IMR-90 (cell line): ENCODE measurements at regions not wholly inside any gene's neighbourhood (a gene's known extent, or its start where the extent isn't known, plus 50 kb on each side); places are given as distances from the start of the nearest gene placed in this dataset.

Experiments used
- ATAC-seq: fragments of 200-7000 bp; cut with Tn5 transposase; 2 replicates; pipeline ENCODE4 v1.9.1; 2020; ENCODE audit warnings: low read depth, mild to moderate bottlenecking, moderate library complexity
- BruUV-seq: library from RNA; stranded (reverse); fragments of 400-500 nt; replicated peaks from 2 replicates; lab custom pipeline; 2021; lab: Mats Ljungman, UMichigan
- CTCF ChIA-PET: fragments of 300-600 bp; formaldehyde crosslinking; extraction: SDS; loops from one replicate; lab custom pipeline; 2021; ENCODE audit warnings: antibody characterized with exemption; lab: Yijun Ruan, JAX
- POLR2A ChIA-PET: fragments of 300-600 bp; sonication (Branson Sonifier 250); formaldehyde crosslinking; loops from one replicate; lab custom pipeline; 2022; ENCODE audit warnings: antibody characterized with exemption; ENCODE audit not compliant: unreplicated experiment; lab: Charles Lee
- DNase-seq: peaks from one replicate; pipeline ENCODE4 v3.0.0; 2013
- H2AFZ ChIP-seq: replicated peaks from 2 replicates; pipeline ENCODE3; 2013; ENCODE audit warnings: low read length, mild to moderate bottlenecking; ENCODE audit not compliant: poor library complexity
- H2AK5ac ChIP-seq: 2 replicates; pipeline ENCODE4 v1.6.1; 2013; ENCODE audit warnings: low read depth, low read length, inconsistent platforms
- H2AK9ac ChIP-seq: replicated peaks from 2 replicates; pipeline ENCODE3; 2013; ENCODE audit warnings: mild to moderate bottlenecking, low read depth, low read length, moderate library complexity; ENCODE audit not compliant: poor library complexity
- H2BK120ac ChIP-seq: 2 replicates; pipeline ENCODE4 v1.6.1; 2013; ENCODE audit warnings: low read depth, low read length, inconsistent platforms
- H2BK15ac ChIP-seq: 3 replicates; pipeline ENCODE4 v1.6.1; 2013; ENCODE audit warnings: low read depth, low read length, inconsistent platforms
- H2BK20ac ChIP-seq: 2 replicates; pipeline ENCODE4 v1.6.1; 2013; ENCODE audit warnings: low read depth, mild to moderate bottlenecking, inconsistent platforms, low read length, moderate library complexity
- H2BK5ac ChIP-seq: 2 replicates; pipeline ENCODE4 v1.6.1; 2013; ENCODE audit warnings: mild to moderate bottlenecking, low read depth, low read length, inconsistent platforms; ENCODE audit not compliant: poor library complexity, severe bottlenecking
- H3K14ac ChIP-seq: replicated peaks from 2 replicates; pipeline ENCODE4 v1.6.1; 2013; ENCODE audit warnings: low read depth, low read length, inconsistent platforms
- H3K18ac ChIP-seq: 2 replicates; pipeline ENCODE4 v1.6.1; 2013; ENCODE audit warnings: low read depth, low read length, control low read depth
- H3K23ac ChIP-seq: 2 replicates; pipeline ENCODE4 v1.6.1; 2013; ENCODE audit warnings: low read depth, low read length, inconsistent platforms
- H3K27ac ChIP-seq: 2 replicates; pipeline ENCODE4 v1.5.1; 2013; ENCODE audit warnings: mild to moderate bottlenecking, control low read depth, low read length; ENCODE audit not compliant: insufficient read depth
- H3K27me3 ChIP-seq: 2 replicates; pipeline ENCODE4 v1.6.1; 2013; ENCODE audit warnings: low read length; ENCODE audit not compliant: control insufficient read depth, insufficient read depth
- H3K36me3 ChIP-seq: 2 replicates; pipeline ENCODE4 v1.6.1; 2013; ENCODE audit warnings: low read length, mixed read lengths; ENCODE audit not compliant: control insufficient read depth, insufficient read depth
- H3K4ac ChIP-seq: 2 replicates; pipeline ENCODE4 v1.6.1; 2013; ENCODE audit warnings: low read depth, low read length, inconsistent platforms
- H3K4me1 ChIP-seq: 2 replicates; pipeline ENCODE4 v1.6.1; 2013; ENCODE audit warnings: low read length, mixed read lengths; ENCODE audit not compliant: control insufficient read depth, insufficient read depth
- H3K4me2 ChIP-seq: 2 replicates; pipeline ENCODE4 v1.6.1; 2013; ENCODE audit warnings: low read depth, mild to moderate bottlenecking, control low read depth, low read length, moderate library complexity
- H3K4me3 ChIP-seq: 2 replicates; pipeline ENCODE4 v1.5.1; 2013; ENCODE audit warnings: low read depth, mild to moderate bottlenecking, control low read depth, low read length, moderate library complexity; ENCODE audit not compliant: insufficient read depth
- H3K56ac ChIP-seq: 2 replicates; pipeline ENCODE4 v1.6.1; 2013; ENCODE audit warnings: low read length, inconsistent platforms; ENCODE audit not compliant: insufficient read depth; ENCODE audit errors: extremely low read depth
- H3K79me1 ChIP-seq, 2 experiments: 2 replicates each; pipeline ENCODE4 v1.6.1; 2013; ENCODE audit warnings: low read length in 2 of 2, inconsistent platforms in 1 of 2, low read depth in 1 of 2
- H3K9ac ChIP-seq: 2 replicates; pipeline ENCODE4 v1.6.1; 2013; ENCODE audit warnings: low read depth, low read length, control low read depth
- H3K9me1 ChIP-seq: 2 replicates; pipeline ENCODE4 v1.6.1; 2013; ENCODE audit warnings: low read length, inconsistent platforms; ENCODE audit not compliant: insufficient read depth
- H3K9me3 ChIP-seq: 2 replicates; pipeline ENCODE4 v1.6.1; 2013; ENCODE audit warnings: low read length; ENCODE audit not compliant: control insufficient read depth, insufficient read depth
- H4K20me1 ChIP-seq: 2 replicates; pipeline ENCODE4 v1.6.1; 2013; ENCODE audit warnings: low read length, inconsistent platforms; ENCODE audit not compliant: insufficient read depth
- H4K5ac ChIP-seq: 2 replicates; pipeline ENCODE4 v1.6.1; 2013; ENCODE audit warnings: mild to moderate bottlenecking, low read depth, low read length, control low read depth
- H4K8ac ChIP-seq, 2 experiments: 2 replicates each; pipeline ENCODE4 v1.6.1; 2013; ENCODE audit warnings: low read depth in 2 of 2, low read length in 2 of 2, control low read depth in 1 of 2, inconsistent platforms in 1 of 2
- H4K91ac ChIP-seq: 2 replicates; pipeline ENCODE4 v1.6.1; 2013; ENCODE audit warnings: low read depth, low read length, inconsistent platforms; ENCODE audit not compliant: insufficient read depth
- BHLHE40 ChIP-seq: fragments of 150-350 bp; IDR thresholded peaks from 2 replicates; pipeline ENCODE4 v1.6.1; 2016; ENCODE audit warnings: mild to moderate bottlenecking, low read depth, low read length
- MXI1 ChIP-seq: IDR thresholded peaks from 2 replicates; pipeline ENCODE4 v1.6.1; 2012; ENCODE audit warnings: low read depth, mild to moderate bottlenecking, low read length, moderate library complexity, borderline replicate concordance
- WGBS, 2 experiments: methylation state at CpG; one replicate each; pipeline versions ENCODE4 v1.1.5 to v1.1.7; 2013; ENCODE audit warnings: missing lambda C conversion rate in 2 of 2; ENCODE audit not compliant: insufficient read length in 1 of 2; ENCODE audit errors: extremely low coverage in 2 of 2; 5-methylcytosine and 5-hydroxymethylcytosine counted together
- dilution Hi-C: fragments of 300-500 bp; cut with HindIII; formaldehyde crosslinking; loops from one replicate; pipeline ENCODE4 v1.14.3; 2018; ENCODE audit warnings: low sequenced_read_pairs; ENCODE audit not compliant: unreplicated experiment
- in situ Hi-C: fragments of 300-500 bp; cut with MboI; formaldehyde crosslinking; loops from 3 replicates; pipeline ENCODE4 v1.14.3; 2019; ENCODE audit warnings: low sequenced_read_pairs, inconsistent platforms, mixed read lengths
- intact Hi-C: fragments of 100-400 bp; cut with micrococcal nuclease; formaldehyde crosslinking; loops from 2 replicates; pipeline ENCODE4 v1.10.0; 2022

DNA sequence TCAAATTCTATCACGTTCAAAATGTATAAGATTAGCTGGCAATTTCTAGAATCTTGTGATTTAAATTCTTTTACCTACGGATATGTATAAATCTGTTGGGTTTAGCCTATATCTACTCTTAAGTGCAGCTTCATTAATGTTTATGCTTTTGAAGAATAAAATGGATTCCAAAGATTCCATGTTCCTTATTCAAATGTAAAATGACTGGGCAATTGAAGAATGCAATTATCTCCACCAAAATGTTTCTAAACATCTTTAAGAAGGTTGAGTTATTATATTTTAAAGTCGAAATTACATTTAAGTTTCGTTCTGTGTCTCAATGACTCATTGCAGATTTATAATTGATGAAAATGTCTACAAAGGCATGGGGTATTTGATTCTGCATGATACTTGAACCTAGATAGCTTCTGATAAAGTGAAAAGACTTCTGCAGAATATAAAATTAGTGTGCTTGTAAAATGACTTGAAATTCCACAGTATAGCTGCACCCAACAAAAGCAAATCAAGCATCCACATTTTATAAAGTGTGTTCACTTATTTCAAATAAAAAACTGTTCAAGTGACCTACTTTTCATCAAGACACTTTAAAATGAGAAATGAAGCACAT is 697.0 kb upstream of the PCDH15 start:
- Histone ChIP-seq H2AK9ac (no peak overlapping the region), H4K8ac (no peak overlapping the region), H3K9me3 (peaks cover 1% of the 10 kb centered on the region), H3K4me2 (no peak overlapping the region), H3K36me3 (no peaks in the 10 kb centered on the region), H3K27me3 (no peaks in the 10 kb centered on the region), H4K91ac (no peak overlapping the region), H2BK5ac (no peak overlapping the region), H3K56ac (no peak overlapping the region), H2BK120ac (no peak overlapping the region), H3K18ac (no peak overlapping the region), H3K9me1 (no peaks in the 10 kb centered on the region), H4K5ac (no peak overlapping the region), H3K27ac (no peak overlapping the region), H2AFZ (no peak overlapping the region), H3K4ac (no peak overlapping the region), H3K14ac (no peak overlapping the region), H2AK5ac (no peak overlapping the region), H3K9ac (no peak overlapping the region), H3K4me1 (no peaks in the 10 kb centered on the region), H4K20me1 (no peaks in the 10 kb centered on the region), H2BK20ac (no peak overlapping the region), H2BK15ac (no peak overlapping the region), H3K23ac (no peak overlapping the region), H3K79me1 (no peaks in the 10 kb centered on the region), H3K4me3 (no peak overlapping the region)
- ChIA-PET POLR2A (no interaction called here), CTCF (no interaction called here)
- TF ChIP-seq MXI1, result no peak
- no peak for TF ChIP-seq BHLHE40
- BruUV-seq, result no TSS peak
- dilution Hi-C loops (no loop called here), in situ Hi-C loops (no loop called here), intact Hi-C loops (no loop called here)
- no peak for DNase-seq
- no peak for ATAC-seq
- no CpG with 5 or more reads among the region's 4 CpGs for WGBS, 2 experiments
